Neural cell (in vitro differentiated cells): ENCODE measurements at regions not wholly inside any gene's neighbourhood (a gene's known extent, or its start where the extent isn't known, plus 50 kb on each side); places are given as distances from the start of the nearest gene placed in this dataset.

Source experiments
- CTCF ChIP-seq: fragments of 450-650 bp; IDR thresholded peaks from 2 replicates; pipeline ENCODE4 v1.5.1; 2014; ENCODE audit warnings: antibody characterized with exemption, mild to moderate bottlenecking, moderate library complexity; ENCODE audit not compliant: poor library complexity, severe bottlenecking
- EP300 ChIP-seq: fragments of 450-650 bp; conservative IDR thresholded peaks from 2 replicates; pipeline ENCODE4 v1.6.1; 2014; ENCODE audit warnings: antibody characterized with exemption, mild to moderate bottlenecking, moderate library complexity; ENCODE audit not compliant: poor library complexity, severe bottlenecking
- MXI1 ChIP-seq: fragments of 450-650 bp; conservative IDR thresholded peaks from 2 replicates; pipeline ENCODE4 v1.6.1; 2014; ENCODE audit warnings: antibody characterized with exemption, mild to moderate bottlenecking; ENCODE audit not compliant: poor library complexity, severe bottlenecking
- POLR2AphosphoS5 ChIP-seq: IDR thresholded peaks from 2 replicates; pipeline ENCODE4 v1.6.1; 2012
- RAD21 ChIP-seq: fragments of 450-650 bp; conservative IDR thresholded peaks from 2 replicates; pipeline ENCODE4 v1.6.1; 2014; ENCODE audit warnings: antibody characterized with exemption, mild to moderate bottlenecking, moderate library complexity
- REST ChIP-seq: IDR thresholded peaks from 2 replicates; pipeline ENCODE4 v1.6.1; 2012; ENCODE audit warnings: borderline replicate concordance
- SMC3 ChIP-seq: fragments of 450-650 bp; conservative IDR thresholded peaks from 2 replicates; pipeline ENCODE4 v1.6.1; 2014; ENCODE audit warnings: antibody characterized with exemption, mild to moderate bottlenecking, moderate library complexity; ENCODE audit not compliant: poor library complexity
- TAF1 ChIP-seq: IDR thresholded peaks from 2 replicates; pipeline ENCODE4 v1.6.1; 2012; ENCODE audit warnings: low read depth

GRCh38 chr12:58184212-58184611 is 242.8 kb downstream of the ATP23 start:
- no peak for TF ChIP-seq EP300
- TF ChIP-seq POLR2AphosphoS5: no peak
- no peak for TF ChIP-seq SMC3
- no peak for TF ChIP-seq CTCF
- TF ChIP-seq REST: no peak
- no peak for TF ChIP-seq RAD21
- TF ChIP-seq MXI1: no peak
- TF ChIP-seq TAF1: no peak
